HEK293T (cell line): ENCODE measurements at regions not wholly inside any gene's neighbourhood (a gene's known extent, or its start where the extent isn't known, plus 50 kb on each side); places are given as distances from the start of the nearest gene placed in this dataset.

ENCODE experiments used
- CTCF ChIA-PET: fragments of 350-600 bp; formaldehyde crosslinking; extraction: SDS; loops from one replicate; lab custom pipeline; 2021; ENCODE audit warnings: antibody characterized with exemption, inconsistent platforms; lab: Yijun Ruan, JAX
- POLR2A ChIA-PET: fragments of 350-600 bp; formaldehyde crosslinking; extraction: SDS; loops from one replicate; lab custom pipeline; 2020; ENCODE audit warnings: antibody characterized with exemption, inconsistent platforms; lab: Yijun Ruan, JAX
- DNase-seq: peaks from one replicate; pipeline ENCODE4 v3.0.0; 2012; ENCODE audit warnings: mixed read lengths; ENCODE audit errors: extremely low spot score
- ARNT ChIP-seq: fragments of 450-650 bp; IDR thresholded peaks from 2 replicates; pipeline ENCODE4 v1.6.1; 2017; ENCODE audit warnings: mild to moderate bottlenecking
- BHLHE40 ChIP-seq: fragments of 450-650 bp; IDR thresholded peaks from 2 replicates; pipeline ENCODE4 v1.6.1; 2016; ENCODE audit warnings: mild to moderate bottlenecking, moderate library complexity, borderline replicate concordance
- CTBP1 ChIP-seq: fragments of 450-650 bp; IDR thresholded peaks from 2 replicates; pipeline ENCODE4 v1.6.1; 2016; ENCODE audit warnings: borderline replicate concordance
- ELF4 ChIP-seq: fragments of 450-650 bp; IDR thresholded peaks from 2 replicates; pipeline ENCODE4 v1.6.1; 2017; ENCODE audit warnings: antibody characterized with exemption
- FOXA1 ChIP-seq: fragments of 450-650 bp; IDR thresholded peaks from 2 replicates; pipeline ENCODE4 v1.6.1; 2016; ENCODE audit warnings: mild to moderate bottlenecking
- FOXK2 ChIP-seq: fragments of 450-650 bp; IDR thresholded peaks from 2 replicates; pipeline ENCODE4 v1.6.1; 2016; ENCODE audit warnings: mild to moderate bottlenecking
- FOXM1 ChIP-seq: fragments of 450-650 bp; IDR thresholded peaks from 2 replicates; pipeline ENCODE4 v1.6.1; 2017; ENCODE audit warnings: mild to moderate bottlenecking, borderline replicate concordance
- HDGF ChIP-seq: fragments of 450-650 bp; IDR thresholded peaks from 2 replicates; pipeline ENCODE4 v1.6.1; 2017; ENCODE audit warnings: antibody characterized with exemption, borderline replicate concordance
- L3MBTL2 ChIP-seq: fragments of 450-650 bp; conservative IDR thresholded peaks from 2 replicates; pipeline ENCODE4 v1.6.1; 2016; ENCODE audit warnings: mild to moderate bottlenecking
- LEF1 ChIP-seq: fragments of 450-650 bp; IDR thresholded peaks from 2 replicates; pipeline ENCODE4 v1.6.1; 2017; ENCODE audit warnings: mild to moderate bottlenecking, borderline replicate concordance
- NFRKB ChIP-seq: fragments of 450-650 bp; IDR thresholded peaks from 2 replicates; pipeline ENCODE4 v1.6.1; 2016; ENCODE audit warnings: mild to moderate bottlenecking, moderate library complexity
- PKNOX1 ChIP-seq: fragments of 450-650 bp; IDR thresholded peaks from 2 replicates; pipeline ENCODE4 v1.6.1; 2016
- SP1 ChIP-seq: fragments of 450-650 bp; IDR thresholded peaks from 2 replicates; pipeline ENCODE4 v1.6.1; 2017
- SUZ12 ChIP-seq: fragments of 450-650 bp; IDR thresholded peaks from 2 replicates; pipeline ENCODE4 v1.6.1; 2016; ENCODE audit warnings: mild to moderate bottlenecking
- TARDBP ChIP-seq: fragments of 450-650 bp; IDR thresholded peaks from 2 replicates; pipeline ENCODE4 v1.6.1; 2016
- ZNF384 ChIP-seq: fragments of 450-650 bp; IDR thresholded peaks from 2 replicates; pipeline ENCODE4 v1.6.1; 2016

GRCh38 chr11:105448703-105449079 is 161.2 kb upstream of the GRIA4 start:
- ChIA-PET CTCF (no interaction called here), POLR2A (no interaction called here)
- no peak for DNase-seq
- TF ChIP-seq LEF1, result no peak
- no peak for TF ChIP-seq ARNT
- TF ChIP-seq SUZ12, result no peak
- TF ChIP-seq PKNOX1, result no peak
- no peak for TF ChIP-seq CTBP1
- no peak for TF ChIP-seq SP1
- no peak for TF ChIP-seq ELF4
- TF ChIP-seq ZNF384, result no peak
- TF ChIP-seq FOXK2, result no peak
- no peak for TF ChIP-seq BHLHE40
- TF ChIP-seq FOXM1, result no peak
- TF ChIP-seq NFRKB, result no peak
- no peak for TF ChIP-seq HDGF
- no peak for TF ChIP-seq TARDBP
- no peak for TF ChIP-seq L3MBTL2
- TF ChIP-seq FOXA1, result no peak

GRCh38 chr11:105447936-105448702 is 161.8 kb upstream of the GRIA4 start:
- no peak for DNase-seq
- POLR2A ChIA-PET, result no interaction called here
- CTCF ChIA-PET, result no interaction called here
- TF ChIP-seq TARDBP, result no peak
- no peak for TF ChIP-seq NFRKB
- no peak for TF ChIP-seq FOXA1
- TF ChIP-seq L3MBTL2, result no peak
- no peak for TF ChIP-seq SUZ12
- no peak for TF ChIP-seq FOXM1
- no peak for TF ChIP-seq ZNF384
- no peak for TF ChIP-seq SP1
- no peak for TF ChIP-seq BHLHE40
- TF ChIP-seq HDGF, result no peak
- no peak for TF ChIP-seq ARNT
- TF ChIP-seq FOXK2, result no peak
- no peak for TF ChIP-seq CTBP1
- TF ChIP-seq PKNOX1, result no peak
- TF ChIP-seq LEF1, result no peak
- no peak for TF ChIP-seq ELF4

DNA sequence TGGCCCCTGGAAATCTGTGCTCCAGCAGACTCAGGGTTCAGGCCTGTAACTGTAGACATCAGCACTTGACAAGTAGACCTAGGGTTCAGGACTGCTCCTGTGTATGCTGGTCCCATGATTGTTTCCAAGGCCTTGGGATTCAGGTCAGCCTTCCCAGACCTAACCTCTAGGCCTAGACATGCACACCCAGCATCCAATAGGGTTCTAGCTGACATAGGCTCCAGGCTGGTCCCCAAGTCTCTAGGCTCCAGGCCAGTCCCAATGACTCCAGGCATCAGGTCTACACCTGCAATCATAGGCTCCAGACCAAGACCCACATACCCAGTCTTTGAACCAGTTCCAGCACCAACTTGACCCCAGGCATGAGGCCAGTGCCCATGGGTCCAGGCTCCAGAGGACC is 166.2 kb upstream of the GRIA4 start:
- ChIA-PET CTCF (no interaction called here), POLR2A (no interaction called here)

GRCh38 chr11:105432241-105432995 is 177.5 kb upstream of the GRIA4 start:
- no peak for DNase-seq
- CTCF ChIA-PET, result no interaction called here
- POLR2A ChIA-PET, result no interaction called here
- TF ChIP-seq ELF4 (no peak), CTBP1 (no peak), FOXA1 (no peak), TARDBP (no peak), NFRKB (no peak), LEF1 (no peak), FOXK2 (no peak), PKNOX1 (no peak)

More for the DNA sequence above, 166.2 kb upstream of the GRIA4 start:
- no peak for DNase-seq
- no peak for TF ChIP-seq ARNT
- TF ChIP-seq FOXM1, result no peak
- TF ChIP-seq TARDBP, result no peak
- no peak for TF ChIP-seq HDGF
- no peak for TF ChIP-seq BHLHE40
- TF ChIP-seq ELF4, result no peak
- TF ChIP-seq LEF1, result no peak
- TF ChIP-seq FOXA1, result no peak
- TF ChIP-seq ZNF384, result no peak
- no peak for TF ChIP-seq FOXK2
- TF ChIP-seq CTBP1, result no peak

- TF ChIP-seq L3MBTL2 (no peak), NFRKB (no peak), CTBP1 (no peak), BHLHE40 (no peak), FOXM1 (no peak), SUZ12 (no peak), TARDBP (no peak), ARNT (no peak), FOXK2 (no peak), ZNF384 (no peak), FOXA1 (no peak), SP1 (no peak), LEF1 (no peak), ELF4 (no peak), HDGF (no peak), PKNOX1 (no peak)
- ChIA-PET CTCF (no interaction called here), POLR2A (no interaction called here)
- DNase-seq, result no peak
Measured at GRCh38 chr11:105429096-105429910, 180.6 kb upstream of the GRIA4 start.
